ENCODE measurements at regions not wholly inside any gene's neighbourhood (a gene's known extent, or its start where the extent isn't known, plus 50 kb on each side); places are given as distances from the start of the nearest gene placed in this dataset.
"Not testable (repeated sequence)": the region's sequence is repeated elsewhere in the genome, so short reads cannot be mapped to it uniquely, and the experiment has no call there.

- H3K27ac ChIP-seq: no peak overlapping the region
Measured at GRCh38 chr6:119423996-119424395, 74.4 kb upstream of the MAN1A1 start.

GRCh38 chr6:119418084-119418483 is 68.5 kb upstream of the MAN1A1 start:
- intact Hi-C loops (cut with DNase I): not testable (repeated sequence)
- H3K9me3 ChIP-seq: peaks cover 0 to 77% of the 10 kb centered on the region in 2 donors

More at GRCh38 chr6:119423996-119424395, 74.4 kb upstream of the MAN1A1 start:
- H3K36me3 ChIP-seq: no peaks in the 10 kb centered on the region
- H3K27me3 ChIP-seq: no peaks in the 10 kb centered on the region
- H3K4me1 ChIP-seq: no peaks in the 10 kb centered on the region
- intact Hi-C loops (cut with DNase I): no loop called here
- H3K4me3 ChIP-seq: no peak overlapping the region
- peaks cover 0 to 25% of the 10 kb centered on the region in 2 donors for H3K9me3 ChIP-seq
- no peak for TF ChIP-seq CTCF (IDR thresholded peaks at IDR 0.05)
- no peak for DNase-seq (ENCODE audit: low spot score in 2 of 2)

DNA sequence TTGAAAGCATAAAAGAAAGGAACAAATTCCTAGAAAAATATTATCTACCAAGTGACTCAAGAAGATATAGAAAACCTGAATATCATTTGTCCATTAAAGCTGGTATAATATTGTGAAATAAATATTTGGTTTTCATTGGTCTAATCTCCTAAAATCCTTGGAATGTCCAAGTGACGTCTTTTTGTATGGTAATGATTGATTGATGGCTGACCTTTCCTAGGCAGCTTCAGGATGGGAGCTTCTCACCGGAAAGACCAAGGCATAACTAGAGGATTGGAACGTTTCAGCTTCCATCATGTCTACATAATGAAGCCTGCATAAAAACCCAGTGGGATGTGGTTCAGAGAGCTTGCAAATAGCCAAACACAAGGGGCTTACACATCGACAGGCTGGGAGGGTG is 57.6 kb upstream of the MAN1A1 start:
- no peak for DNase-seq (ENCODE audit: low spot score in 2 of 2)
- Histone ChIP-seq H3K9me3 (peaks cover 0 to 44% of the 10 kb centered on the region in 2 donors), H3K27ac (no peak overlapping the region), H3K36me3 (no peaks in the 10 kb centered on the region), H3K27me3 (no peaks in the 10 kb centered on the region), H3K4me1 (no peaks in the 10 kb centered on the region), H3K4me3 (no peak overlapping the region)
- intact Hi-C loops (cut with DNase I): no loop called here
- no peak for TF ChIP-seq CTCF (IDR thresholded peaks at IDR 0.05)

More at GRCh38 chr6:119418084-119418483, 68.5 kb upstream of the MAN1A1 start:
- H3K4me1 ChIP-seq; H3K27me3 ChIP-seq; H3K27ac ChIP-seq; DNase-seq (ENCODE audit: low spot score in 2 of 2); H3K4me3 ChIP-seq; H3K36me3 ChIP-seq: not testable (repeated sequence)

- DNase-seq (ENCODE audit: low spot score in 2 of 2); H3K27me3 ChIP-seq; H3K36me3 ChIP-seq; H3K27ac ChIP-seq; intact Hi-C loops (cut with DNase I); H3K4me1 ChIP-seq; H3K4me3 ChIP-seq: not testable (repeated sequence)
- peaks cover 4 to 37% of the 10 kb centered on the region in 2 donors for H3K9me3 ChIP-seq
Measured at GRCh38 chr6:119405114-119405513, 55.6 kb upstream of the MAN1A1 start.

Data from ascending aorta (tissue), 2 donors.